ENCODE measurements at regions not wholly inside any gene's neighbourhood (a gene's known extent, or its start where the extent isn't known, plus 50 kb on each side); places are given as distances from the start of the nearest gene placed in this dataset.

GRCh38 chr22:47282366-47282765 is 519.9 kb downstream of the TBC1D22A start:
- Histone ChIP-seq H3K9me2 (replicated peaks; ENCODE audit: low read depth, low read length) (no peaks in the 10 kb centered on the region), H3F3A (ENCODE audit: low read depth) (no peaks in the 10 kb centered on the region), H3K4me1 (ENCODE audit: insufficient read depth, low read length, poor library complexity, severe bottlenecking) (no peaks in the 10 kb centered on the region), H3K4me3 (ENCODE audit: low read length, poor library complexity, severe bottlenecking) (no peak overlapping the region), H3K4me2 (ENCODE audit: low read depth, low read length, poor library complexity, severe bottlenecking) (no peak overlapping the region), H3K27me3 (ENCODE audit: insufficient read depth, low read length, poor library complexity, severe bottlenecking) (no peaks in the 10 kb centered on the region), H4K20me1 (ENCODE audit: insufficient read depth, low read length, poor library complexity, severe bottlenecking) (no peaks in the 10 kb centered on the region), H3K9me3 (ENCODE audit: insufficient read depth, low read depth, low read length) (peaks cover 14% of the 10 kb centered on the region; the same call in 1 of the 2 replicates), H3K79me2 (ENCODE audit: insufficient read depth, low read length) (no peaks in the 10 kb centered on the region), H3K9ac (ENCODE audit: low read depth, low read length, poor library complexity, severe bottlenecking) (no peak overlapping the region), H2AFZ (ENCODE audit: low read length) (no peak overlapping the region), H3K36me3 (ENCODE audit: insufficient read depth, low read length) (no peaks in the 10 kb centered on the region)
- TF ChIP-seq CTCF (conservative IDR thresholded peaks at IDR 0.05; ENCODE audit: low read length) (no peak), EZH2phosphoT487 (IDR thresholded peaks at IDR 0.05; ENCODE audit: borderline replicate concordance) (no peak)

- Histone ChIP-seq H3K9me2 (replicated peaks; ENCODE audit: low read depth, low read length) (no peaks in the 10 kb centered on the region), H3F3A (ENCODE audit: low read depth) (no peaks in the 10 kb centered on the region), H3K9ac (ENCODE audit: low read depth, low read length, poor library complexity, severe bottlenecking) (no peak overlapping the region), H3K9me3 (ENCODE audit: insufficient read depth, low read depth, low read length) (peaks cover 14% of the 10 kb centered on the region; the same call in 1 of the 2 replicates), H3K4me3 (ENCODE audit: low read length, poor library complexity, severe bottlenecking) (no peak overlapping the region), H3K36me3 (ENCODE audit: insufficient read depth, low read length) (no peaks in the 10 kb centered on the region), H3K4me1 (ENCODE audit: insufficient read depth, low read length, poor library complexity, severe bottlenecking) (no peaks in the 10 kb centered on the region), H4K20me1 (ENCODE audit: insufficient read depth, low read length, poor library complexity, severe bottlenecking) (no peaks in the 10 kb centered on the region), H3K4me2 (ENCODE audit: low read depth, low read length, poor library complexity, severe bottlenecking) (no peak overlapping the region), H3K79me2 (ENCODE audit: insufficient read depth, low read length) (no peaks in the 10 kb centered on the region), H3K27me3 (ENCODE audit: insufficient read depth, low read length, poor library complexity, severe bottlenecking) (no peaks in the 10 kb centered on the region), H2AFZ (ENCODE audit: low read length) (no peak overlapping the region)
- TF ChIP-seq CTCF (conservative IDR thresholded peaks at IDR 0.05; ENCODE audit: low read length) (no peak), EZH2phosphoT487 (IDR thresholded peaks at IDR 0.05; ENCODE audit: borderline replicate concordance) (no peak)
Measured at GRCh38 chr22:47281126-47282106, 519.0 kb downstream of the TBC1D22A start.

GRCh38 chr22:47280301-47280700 is 517.9 kb downstream of the TBC1D22A start:
- no peaks in the 10 kb centered on the region for H4K20me1 ChIP-seq (ENCODE audit: insufficient read depth, low read length, poor library complexity, severe bottlenecking)
- no peaks in the 10 kb centered on the region for H3K79me2 ChIP-seq (ENCODE audit: insufficient read depth, low read length)
- H3F3A ChIP-seq (ENCODE audit: low read depth) = no peaks in the 10 kb centered on the region
- no peak overlapping the region for H3K4me3 ChIP-seq (ENCODE audit: low read length, poor library complexity, severe bottlenecking)
- H2AFZ ChIP-seq (ENCODE audit: low read length) = no peak overlapping the region
- no peak overlapping the region for H3K4me2 ChIP-seq (ENCODE audit: low read depth, low read length, poor library complexity, severe bottlenecking)
- H3K9me2 ChIP-seq (replicated peaks; ENCODE audit: low read depth, low read length) = no peaks in the 10 kb centered on the region
- H3K27me3 ChIP-seq (ENCODE audit: insufficient read depth, low read length, poor library complexity, severe bottlenecking) = no peaks in the 10 kb centered on the region
- H3K4me1 ChIP-seq (ENCODE audit: insufficient read depth, low read length, poor library complexity, severe bottlenecking) = no peaks in the 10 kb centered on the region
- no peak overlapping the region for H3K9ac ChIP-seq (ENCODE audit: low read depth, low read length, poor library complexity, severe bottlenecking)
- peaks cover 18% of the 10 kb centered on the region; the same call in 1 of the 2 replicates for H3K9me3 ChIP-seq (ENCODE audit: insufficient read depth, low read depth, low read length)
- H3K36me3 ChIP-seq (ENCODE audit: insufficient read depth, low read length) = no peaks in the 10 kb centered on the region
- TF ChIP-seq CTCF (conservative IDR thresholded peaks at IDR 0.05; ENCODE audit: low read length) (no peak), EZH2phosphoT487 (IDR thresholded peaks at IDR 0.05; ENCODE audit: borderline replicate concordance) (no peak)
